WI38 (cell line): ENCODE measurements at regions not wholly inside any gene's neighbourhood (a gene's known extent, or its start where the extent isn't known, plus 50 kb on each side); places are given as distances from the start of the nearest gene placed in this dataset.

Source experiments
- H3K4me3 ChIP-seq: 2 replicates; pipeline ENCODE4 v1.5.1; 2011; ENCODE audit warnings: low read depth, mild to moderate bottlenecking, control low read depth, low read length
- TF ChIP-seq, protein P1 (sequence below): IDR thresholded peaks from 2 replicates; pipeline ENCODE4 v1.5.1; 2012; ENCODE audit warnings: low read depth, mild to moderate bottlenecking, control low read depth, low read length

- H3K4me3 ChIP-seq, result no peak overlapping the region
- TF ChIP-seq, protein P1, sequence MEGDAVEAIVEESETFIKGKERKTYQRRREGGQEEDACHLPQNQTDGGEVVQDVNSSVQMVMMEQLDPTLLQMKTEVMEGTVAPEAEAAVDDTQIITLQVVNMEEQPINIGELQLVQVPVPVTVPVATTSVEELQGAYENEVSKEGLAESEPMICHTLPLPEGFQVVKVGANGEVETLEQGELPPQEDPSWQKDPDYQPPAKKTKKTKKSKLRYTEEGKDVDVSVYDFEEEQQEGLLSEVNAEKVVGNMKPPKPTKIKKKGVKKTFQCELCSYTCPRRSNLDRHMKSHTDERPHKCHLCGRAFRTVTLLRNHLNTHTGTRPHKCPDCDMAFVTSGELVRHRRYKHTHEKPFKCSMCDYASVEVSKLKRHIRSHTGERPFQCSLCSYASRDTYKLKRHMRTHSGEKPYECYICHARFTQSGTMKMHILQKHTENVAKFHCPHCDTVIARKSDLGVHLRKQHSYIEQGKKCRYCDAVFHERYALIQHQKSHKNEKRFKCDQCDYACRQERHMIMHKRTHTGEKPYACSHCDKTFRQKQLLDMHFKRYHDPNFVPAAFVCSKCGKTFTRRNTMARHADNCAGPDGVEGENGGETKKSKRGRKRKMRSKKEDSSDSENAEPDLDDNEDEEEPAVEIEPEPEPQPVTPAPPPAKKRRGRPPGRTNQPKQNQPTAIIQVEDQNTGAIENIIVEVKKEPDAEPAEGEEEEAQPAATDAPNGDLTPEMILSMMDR, result no peak
These were observed 459.2 kb upstream of the ACVR2A start for GRCh38 chr2:147385600-147385999.

DNA sequence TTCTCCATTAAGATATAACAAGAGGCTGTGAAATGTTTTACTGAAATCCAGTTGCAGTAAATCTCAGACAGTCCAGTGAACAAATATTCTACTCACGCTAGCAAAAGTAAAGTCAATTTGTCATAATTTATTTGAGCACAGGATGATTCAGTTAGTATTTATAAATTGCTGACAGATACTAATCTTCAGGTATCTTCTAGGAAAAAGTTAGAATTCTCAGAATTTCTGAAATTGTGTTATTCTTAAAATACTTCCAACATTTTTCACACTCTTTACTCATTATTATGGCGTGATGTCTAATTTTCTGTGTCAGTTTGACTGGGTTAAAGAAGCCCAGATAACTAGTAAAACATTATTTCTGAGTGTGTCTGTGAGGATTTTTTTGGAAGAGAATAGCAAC lies 460.2 kb upstream of the ACVR2A start:
- TF ChIP-seq, protein P1, result no peak
- H3K4me3 ChIP-seq, result no peak overlapping the region

- TF ChIP-seq, protein P1, result no peak
- no peak overlapping the region for H3K4me3 ChIP-seq
These were observed 462.4 kb upstream of the ACVR2A start for GRCh38 chr2:147382322-147382948.

DNA sequence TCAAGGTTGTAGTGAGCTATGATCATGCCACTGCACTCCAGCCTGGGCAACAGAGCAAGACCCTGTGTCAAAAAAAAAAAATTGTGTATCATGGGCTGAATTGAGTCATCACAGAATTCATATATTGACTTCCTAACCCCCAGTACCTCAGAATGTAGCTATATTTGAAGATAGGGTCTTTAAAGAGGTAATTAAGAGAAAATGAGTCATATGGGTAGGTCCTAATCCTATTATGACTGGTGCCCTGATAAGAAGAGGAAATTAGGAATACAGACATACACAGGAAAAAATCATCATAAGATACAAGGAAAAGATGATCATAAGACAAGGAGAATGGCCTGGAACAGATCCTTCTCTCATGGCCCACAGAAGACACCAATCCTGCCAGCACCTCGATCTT lies 466.4 kb upstream of the ACVR2A start:
- TF ChIP-seq, protein P1, result no peak
- H3K4me3 ChIP-seq, result no peak overlapping the region

DNA sequence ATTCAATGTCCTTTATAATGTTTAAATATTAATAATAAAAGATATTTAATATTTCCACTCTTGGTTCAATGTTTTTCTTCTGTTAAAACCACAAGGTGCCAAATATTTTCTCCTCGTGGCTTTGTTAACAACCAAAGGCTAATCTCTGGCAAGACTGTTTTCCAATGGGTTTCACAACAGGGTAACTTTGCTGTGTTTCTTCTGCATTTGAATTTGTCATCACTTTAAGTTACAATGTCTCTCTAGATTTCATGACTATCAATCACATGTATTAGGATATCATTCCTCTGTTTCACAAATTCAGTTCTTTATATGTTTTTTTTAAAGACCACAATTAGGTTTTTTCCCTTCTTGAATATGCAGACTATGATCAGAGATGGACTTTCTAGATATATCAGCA lies 469.8 kb upstream of the ACVR2A start:
- TF ChIP-seq, protein P1, result no peak
- no peak overlapping the region for H3K4me3 ChIP-seq

- no peak overlapping the region for H3K4me3 ChIP-seq
- TF ChIP-seq, protein P1, result no peak
These were observed 470.4 kb upstream of the ACVR2A start for GRCh38 chr2:147374423-147374811.

DNA sequence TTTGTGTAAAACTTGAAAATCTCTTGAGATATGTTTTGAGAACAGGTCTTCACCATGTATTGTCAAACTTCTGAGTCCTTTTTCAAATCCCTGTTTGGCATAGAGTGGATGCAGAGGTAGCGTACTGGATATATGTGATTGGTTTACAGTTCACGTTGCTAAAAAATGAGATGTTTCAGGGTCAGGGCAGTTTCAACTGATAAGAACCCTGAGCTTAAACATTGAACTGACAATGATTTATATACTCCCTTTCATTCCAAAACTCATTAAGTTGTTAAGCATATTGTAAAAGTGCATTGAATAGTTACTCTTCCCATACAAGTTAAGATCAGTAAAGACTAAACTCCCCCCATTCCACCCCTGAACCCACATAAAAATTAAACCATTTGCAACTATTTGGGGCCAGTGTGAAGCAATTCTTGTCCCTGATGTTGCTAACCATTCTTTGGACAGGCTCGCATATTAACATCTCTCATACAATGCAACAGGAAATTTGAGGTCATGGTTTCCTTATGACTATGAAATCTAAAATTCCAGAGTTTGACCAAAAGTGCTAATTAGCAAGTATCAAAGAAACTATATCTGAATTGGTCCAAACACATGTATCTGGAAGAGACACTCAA lies 470.9 kb upstream of the ACVR2A start:
- H3K4me3 ChIP-seq, result no peak overlapping the region
- TF ChIP-seq, protein P1, result no peak
